22Rv1 (cell line): ENCODE measurements at regions not wholly inside any gene's neighbourhood (a gene's known extent, or its start where the extent isn't known, plus 50 kb on each side); places are given as distances from the start of the nearest gene placed in this dataset.

ENCODE experiments used
- H3K27ac ChIP-seq: fragments of 450-650 bp; 2 replicates; pipeline ENCODE4 v1.5.1; 2017
- ZFX ChIP-seq: fragments of 450-650 bp; IDR thresholded peaks from 2 replicates; pipeline ENCODE4 v1.6.1; 2017; ENCODE audit warnings: antibody characterized with exemption, borderline replicate concordance
- TF ChIP-seq, protein P1 (sequence below): fragments of 450-650 bp; IDR thresholded peaks from 2 replicates; pipeline ENCODE4 v1.5.1; 2017; ENCODE audit warnings: mild to moderate bottlenecking

DNA sequence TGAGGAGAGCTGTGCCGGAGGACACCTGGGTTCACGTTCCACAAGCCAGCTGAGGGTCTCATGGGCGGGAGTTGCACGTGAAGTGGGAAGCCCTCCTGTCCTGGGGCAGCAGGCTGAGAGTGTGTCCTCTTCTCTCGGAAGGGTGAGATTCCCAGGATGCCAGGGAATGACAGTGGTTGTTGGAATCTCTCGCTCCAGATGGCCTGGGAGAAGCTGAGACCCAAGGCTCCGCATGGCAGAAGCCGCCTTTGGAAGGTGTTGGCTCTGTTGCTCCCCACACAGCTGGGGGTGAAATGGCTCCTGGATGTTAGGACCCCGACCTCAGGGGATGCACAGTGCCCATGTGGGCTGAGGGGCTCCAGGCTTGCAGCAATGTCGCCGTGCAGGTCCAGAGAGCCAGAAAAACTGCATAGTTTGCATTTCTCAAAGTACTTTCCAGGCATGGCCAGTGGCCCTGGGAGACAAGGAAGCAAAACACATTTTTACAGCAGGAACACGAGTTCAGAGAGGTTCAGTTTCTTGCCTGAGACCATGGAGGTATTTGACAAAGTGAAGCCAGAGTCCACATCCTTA lies 153.4 kb downstream of the TMEM18 start:
- no peak overlapping the region for H3K27ac ChIP-seq
- no peak for TF ChIP-seq ZFX
- TF ChIP-seq, protein P1, sequence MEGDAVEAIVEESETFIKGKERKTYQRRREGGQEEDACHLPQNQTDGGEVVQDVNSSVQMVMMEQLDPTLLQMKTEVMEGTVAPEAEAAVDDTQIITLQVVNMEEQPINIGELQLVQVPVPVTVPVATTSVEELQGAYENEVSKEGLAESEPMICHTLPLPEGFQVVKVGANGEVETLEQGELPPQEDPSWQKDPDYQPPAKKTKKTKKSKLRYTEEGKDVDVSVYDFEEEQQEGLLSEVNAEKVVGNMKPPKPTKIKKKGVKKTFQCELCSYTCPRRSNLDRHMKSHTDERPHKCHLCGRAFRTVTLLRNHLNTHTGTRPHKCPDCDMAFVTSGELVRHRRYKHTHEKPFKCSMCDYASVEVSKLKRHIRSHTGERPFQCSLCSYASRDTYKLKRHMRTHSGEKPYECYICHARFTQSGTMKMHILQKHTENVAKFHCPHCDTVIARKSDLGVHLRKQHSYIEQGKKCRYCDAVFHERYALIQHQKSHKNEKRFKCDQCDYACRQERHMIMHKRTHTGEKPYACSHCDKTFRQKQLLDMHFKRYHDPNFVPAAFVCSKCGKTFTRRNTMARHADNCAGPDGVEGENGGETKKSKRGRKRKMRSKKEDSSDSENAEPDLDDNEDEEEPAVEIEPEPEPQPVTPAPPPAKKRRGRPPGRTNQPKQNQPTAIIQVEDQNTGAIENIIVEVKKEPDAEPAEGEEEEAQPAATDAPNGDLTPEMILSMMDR = no peak

DNA sequence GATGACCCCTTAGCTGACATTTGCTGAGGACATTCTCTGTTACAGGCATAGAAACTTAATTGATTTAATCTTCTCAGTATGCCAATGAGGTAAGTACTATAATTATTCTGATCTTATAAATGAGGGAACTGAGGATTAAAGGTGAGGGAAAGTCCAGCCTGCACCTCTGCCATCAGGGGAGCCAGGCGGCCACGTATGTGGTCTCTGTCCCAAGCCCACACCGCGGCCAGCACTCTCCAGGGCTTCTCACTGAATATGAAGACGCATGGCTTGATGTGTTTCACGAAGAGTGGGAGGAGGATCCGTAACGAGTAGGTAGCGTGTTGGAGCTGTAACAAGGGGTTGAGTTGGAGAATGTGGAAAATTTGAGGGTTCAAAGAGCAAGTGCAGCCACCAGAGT lies 154.4 kb downstream of the TMEM18 start:
- TF ChIP-seq ZFX = no peak
- TF ChIP-seq, protein P1 = no peak
- H3K27ac ChIP-seq = no peak overlapping the region

DNA sequence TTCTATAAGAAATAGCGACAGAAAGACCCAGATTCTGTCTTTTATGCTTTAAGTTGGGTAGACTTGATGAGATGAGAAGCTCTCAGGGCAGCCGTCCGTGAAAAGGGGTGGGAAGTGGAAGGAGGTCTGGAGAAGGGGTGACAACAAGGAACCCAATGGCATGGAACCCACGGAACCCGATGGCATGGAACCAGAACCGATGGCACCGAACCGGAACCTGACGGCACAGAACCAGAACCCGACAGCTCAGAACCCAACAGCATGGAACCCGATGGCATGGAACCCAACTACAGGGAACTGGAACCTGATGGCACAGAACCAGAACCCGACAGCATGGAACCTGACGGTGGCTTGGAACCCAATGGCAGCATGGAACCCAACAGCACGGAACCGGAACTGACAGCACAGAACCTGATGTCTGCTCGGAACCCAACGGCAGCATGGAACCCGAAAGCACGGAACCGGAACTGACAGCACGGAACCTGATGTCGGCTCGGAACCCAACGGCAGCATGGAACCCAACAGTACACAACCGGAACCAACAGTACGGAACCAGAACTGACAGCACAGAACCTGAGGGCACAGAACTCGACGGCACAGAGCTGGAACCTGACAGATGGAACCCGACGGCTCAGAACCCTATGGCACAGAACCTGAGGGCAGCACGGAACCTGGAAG lies 155.2 kb downstream of the TMEM18 start:
- TF ChIP-seq ZFX = no peak
- TF ChIP-seq, protein P1 = no peak
- no peak overlapping the region for H3K27ac ChIP-seq

DNA sequence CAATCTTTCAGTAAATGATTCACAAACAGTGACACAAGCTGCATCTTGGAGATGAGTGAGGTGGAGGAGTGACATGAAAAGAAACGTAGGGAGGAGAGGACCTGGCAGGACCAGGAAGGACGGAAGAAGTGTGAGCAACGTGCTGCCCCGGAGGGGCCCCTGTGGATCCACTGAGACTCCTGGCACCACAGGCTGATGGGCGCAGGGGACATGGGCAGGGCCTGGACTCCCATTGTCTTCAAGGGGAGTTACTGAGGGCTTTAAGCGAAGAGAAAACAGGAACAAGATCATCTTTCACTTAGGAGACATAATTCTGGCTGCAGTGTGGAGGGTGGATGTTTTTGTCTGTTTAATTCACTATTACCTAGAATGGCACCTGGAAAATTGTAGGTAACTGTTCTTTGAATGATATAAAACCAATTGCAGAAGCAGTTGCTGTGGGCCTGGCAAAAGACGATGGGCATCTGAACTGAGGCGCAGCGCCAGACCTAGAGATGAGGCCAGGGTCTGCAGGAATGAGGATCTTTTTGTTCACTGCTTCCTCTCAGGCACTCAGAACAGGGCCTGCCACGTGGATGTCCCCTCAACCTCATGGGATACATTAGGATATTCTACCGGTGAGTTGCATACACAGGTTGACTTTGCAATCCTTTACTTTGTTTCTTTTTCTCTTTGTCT lies 156.4 kb downstream of the TMEM18 start:
- TF ChIP-seq, protein P1 = no peak
- no peak overlapping the region for H3K27ac ChIP-seq

DNA sequence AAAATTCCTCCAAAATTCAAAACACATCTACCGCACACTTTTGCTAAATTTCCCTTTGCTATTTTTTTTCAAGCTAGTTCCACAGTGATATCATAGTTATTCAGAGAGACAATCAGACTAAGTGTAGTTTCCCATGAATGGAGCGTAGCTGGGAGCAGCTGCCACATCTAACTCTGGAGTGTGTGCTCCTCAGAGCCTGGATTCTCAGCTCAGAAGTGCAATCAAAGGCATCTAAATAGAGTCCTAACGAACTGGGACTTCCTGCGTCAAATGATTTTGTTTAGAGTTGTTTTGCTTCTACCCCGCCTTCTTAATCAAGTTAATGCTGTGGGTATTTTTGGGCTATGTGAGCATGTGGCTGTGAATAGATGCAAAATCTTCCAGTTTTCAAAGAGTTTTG lies 160.3 kb downstream of the TMEM18 start:
- no peak overlapping the region for H3K27ac ChIP-seq
- TF ChIP-seq, protein P1 = no peak
- TF ChIP-seq ZFX = no peak

DNA sequence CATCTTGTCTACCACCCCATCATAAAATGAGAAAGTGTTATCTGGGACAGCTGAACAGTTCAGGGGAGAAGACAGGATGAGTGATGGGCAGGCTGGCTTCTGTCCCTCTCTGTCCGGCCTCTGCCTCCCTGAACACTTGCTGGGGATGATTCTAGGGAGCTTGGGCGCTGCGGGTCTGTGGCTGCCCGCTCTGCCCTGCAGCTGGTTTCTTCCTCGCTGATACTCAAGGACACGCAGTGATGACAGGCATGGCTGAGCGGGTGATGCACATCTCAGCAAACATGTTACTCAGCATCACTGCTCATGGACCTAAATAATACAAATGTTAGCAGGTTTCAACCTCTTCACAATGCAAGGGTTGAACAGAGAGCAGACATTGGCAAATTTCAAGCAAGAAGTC lies 161.1 kb downstream of the TMEM18 start:
- no peak overlapping the region for H3K27ac ChIP-seq

More for the DNA sequence above, 161.1 kb downstream of the TMEM18 start:
- TF ChIP-seq ZFX = no peak
- TF ChIP-seq, protein P1 = no peak
